ENCODE measurements at regions not wholly inside any gene's neighbourhood (a gene's known extent, or its start where the extent isn't known, plus 50 kb on each side); places are given as distances from the start of the nearest gene placed in this dataset.

DNA sequence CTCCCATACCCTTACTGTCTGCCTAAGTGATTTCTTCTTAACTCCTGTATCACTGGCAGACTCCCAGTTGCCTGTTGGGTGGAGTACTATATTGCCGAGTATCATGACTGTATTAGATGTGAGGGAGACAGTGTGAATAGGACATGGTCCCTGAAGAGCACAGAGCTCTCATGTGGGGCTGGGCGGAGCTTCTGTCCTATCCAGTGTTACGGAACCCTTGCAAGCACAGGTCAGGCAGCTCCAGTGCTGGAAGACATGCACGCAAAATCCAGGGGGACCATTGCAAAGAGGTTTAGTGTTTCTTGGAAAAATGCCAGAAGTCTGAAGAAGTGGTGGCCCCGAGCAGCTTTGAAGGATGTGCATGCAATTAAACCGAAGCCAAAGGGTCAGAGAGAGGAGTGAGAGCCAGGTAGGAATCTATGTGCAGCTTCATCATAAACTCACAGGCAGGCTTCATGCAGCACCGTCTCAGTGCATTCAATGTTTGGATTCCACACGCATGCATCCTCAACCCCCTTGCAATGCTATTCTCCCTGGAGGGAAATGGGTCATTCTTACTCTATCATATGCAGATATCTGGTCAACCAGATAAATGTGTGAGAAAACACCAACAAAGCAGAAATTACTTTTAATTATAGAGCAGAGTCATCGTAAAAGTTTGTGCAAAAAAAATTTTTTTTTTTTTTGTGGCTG lies 49.7 kb upstream of the DHRSX start:
- no peaks in the 10 kb centered on the region for H3K4me1 ChIP-seq
- no peak for DNase-seq
- H3K27ac ChIP-seq: no peak overlapping the region
- H3K9me3 ChIP-seq: no peaks in the 10 kb centered on the region
- no peaks in the 10 kb centered on the region for H3K36me3 ChIP-seq
- H3K4me3 ChIP-seq: no peak overlapping the region
- no peak for TF ChIP-seq POLR2A (IDR thresholded peaks at IDR 0.05)
- TF ChIP-seq, protein P1, sequence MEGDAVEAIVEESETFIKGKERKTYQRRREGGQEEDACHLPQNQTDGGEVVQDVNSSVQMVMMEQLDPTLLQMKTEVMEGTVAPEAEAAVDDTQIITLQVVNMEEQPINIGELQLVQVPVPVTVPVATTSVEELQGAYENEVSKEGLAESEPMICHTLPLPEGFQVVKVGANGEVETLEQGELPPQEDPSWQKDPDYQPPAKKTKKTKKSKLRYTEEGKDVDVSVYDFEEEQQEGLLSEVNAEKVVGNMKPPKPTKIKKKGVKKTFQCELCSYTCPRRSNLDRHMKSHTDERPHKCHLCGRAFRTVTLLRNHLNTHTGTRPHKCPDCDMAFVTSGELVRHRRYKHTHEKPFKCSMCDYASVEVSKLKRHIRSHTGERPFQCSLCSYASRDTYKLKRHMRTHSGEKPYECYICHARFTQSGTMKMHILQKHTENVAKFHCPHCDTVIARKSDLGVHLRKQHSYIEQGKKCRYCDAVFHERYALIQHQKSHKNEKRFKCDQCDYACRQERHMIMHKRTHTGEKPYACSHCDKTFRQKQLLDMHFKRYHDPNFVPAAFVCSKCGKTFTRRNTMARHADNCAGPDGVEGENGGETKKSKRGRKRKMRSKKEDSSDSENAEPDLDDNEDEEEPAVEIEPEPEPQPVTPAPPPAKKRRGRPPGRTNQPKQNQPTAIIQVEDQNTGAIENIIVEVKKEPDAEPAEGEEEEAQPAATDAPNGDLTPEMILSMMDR (IDR thresholded peaks at IDR 0.05): no peak
- H3K27me3 ChIP-seq: no peaks in the 10 kb centered on the region

Small RNA genes lying in the stretch of these regions (small RNA-seq; reads per million reads assigned to genes)
- 0 reads per million in 2 donors for gene MIR6089

Data from Peyer's patch (tissue), 4 donors.